DND-41 (cell line): ENCODE measurements at regions not wholly inside any gene's neighbourhood (a gene's known extent, or its start where the extent isn't known, plus 50 kb on each side); places are given as distances from the start of the nearest gene placed in this dataset.

ENCODE experiments used
- ATAC-seq: fragments of 200-7000 bp; cut with Tn5 transposase; 3 replicates; pipeline ENCODE4 v1.9.1; 2021; ENCODE audit warnings: low read depth; ENCODE audit not compliant: insufficient read depth
- DNase-seq: peaks from one replicate; pipeline ENCODE4 v3.0.0-alpha.2; 2020
- H2AFZ ChIP-seq: 2 replicates; pipeline ENCODE4 v1.6.0; 2012; ENCODE audit warnings: low read depth, low read length
- H3K27ac ChIP-seq: 2 replicates; pipeline ENCODE4 v1.5.1; 2012; ENCODE audit warnings: low read length, inconsistent platforms
- H3K27me3 ChIP-seq: fragments of 200-600 bp; sonication (generic); 2 replicates; pipeline ENCODE4 v1.6.0; 2012; ENCODE audit warnings: low read length, mild to moderate bottlenecking, inconsistent platforms; ENCODE audit not compliant: insufficient read depth, poor library complexity
- H3K36me3 ChIP-seq: 2 replicates; pipeline ENCODE4 v1.5.1; 2012; ENCODE audit warnings: low read length, inconsistent platforms; ENCODE audit not compliant: insufficient read depth
- H3K4me1 ChIP-seq: 2 replicates; pipeline ENCODE4 v1.5.1; 2012; ENCODE audit warnings: mild to moderate bottlenecking, low read length; ENCODE audit not compliant: insufficient read depth
- H3K4me2 ChIP-seq: 2 replicates; pipeline ENCODE4 v1.6.0; 2012; ENCODE audit warnings: mild to moderate bottlenecking, moderate library complexity, low read length, inconsistent platforms; ENCODE audit not compliant: insufficient read depth
- H3K4me3 ChIP-seq, 2 experiments: fragments of 200-600 bp in 1 of 2; shearing (Covaris generic) in 1 of 2; 2 replicates each; pipeline ENCODE4 v1.5.1; 2012 to 2016; ENCODE audit warnings: inconsistent platforms in 2 of 2, low read length in 2 of 2, mild to moderate bottlenecking in 2 of 2, low read depth in 1 of 2, moderate library complexity in 1 of 2
- H3K79me2 ChIP-seq: 2 replicates; pipeline ENCODE4 v1.6.0; 2012; ENCODE audit warnings: low read length, inconsistent platforms; ENCODE audit not compliant: insufficient read depth
- H3K9ac ChIP-seq: 2 replicates; pipeline ENCODE4 v1.6.0; 2012; ENCODE audit warnings: low read depth, mild to moderate bottlenecking, inconsistent platforms, low read length, moderate library complexity
- H3K9me3 ChIP-seq: 2 replicates; pipeline ENCODE4 v1.5.1; 2012; ENCODE audit warnings: low read length, moderate library complexity, mild to moderate bottlenecking, inconsistent platforms; ENCODE audit not compliant: insufficient read depth, severe bottlenecking
- H4K20me1 ChIP-seq: 2 replicates; pipeline ENCODE4 v1.6.0; 2012; ENCODE audit warnings: low read length; ENCODE audit not compliant: insufficient read depth
- CTCF ChIP-seq: IDR thresholded peaks from 2 replicates; pipeline ENCODE4 v1.5.1; 2012; ENCODE audit warnings: borderline replicate concordance, low read length, moderate library complexity, mild to moderate bottlenecking; ENCODE audit not compliant: poor library complexity, severe bottlenecking; ENCODE audit errors: extremely low read depth
- EZH2 ChIP-seq: IDR thresholded peaks from 3 replicates; pipeline ENCODE4 v1.6.1; 2012; ENCODE audit warnings: borderline replicate concordance, low read depth, mild to moderate bottlenecking, moderate library complexity, low read length, inconsistent platforms; ENCODE audit not compliant: severe bottlenecking

DNA sequence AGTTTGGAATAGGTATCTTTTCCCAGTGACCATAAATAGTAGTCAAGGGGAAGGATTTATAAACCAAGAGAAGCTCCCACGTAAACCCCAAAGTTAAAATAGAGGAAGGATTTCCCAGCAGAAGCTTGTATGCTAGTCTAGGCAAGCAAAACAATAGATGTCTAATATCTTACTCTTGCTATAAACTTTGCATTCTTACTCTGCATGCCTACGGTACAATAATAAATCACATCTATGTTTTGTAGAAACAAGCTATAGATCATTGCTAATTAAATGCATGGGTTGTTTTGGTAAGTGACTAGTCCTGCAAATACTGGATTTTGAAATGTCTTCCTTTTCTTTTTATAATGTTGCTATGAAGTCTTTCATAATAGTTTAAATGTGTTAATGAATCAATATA is 585.5 kb downstream of the INHBA start:
- Histone ChIP-seq H3K36me3 (no peaks in the 10 kb centered on the region), H2AFZ (no peak overlapping the region), H4K20me1 (no peaks in the 10 kb centered on the region), H3K4me1 (no peaks in the 10 kb centered on the region), H3K4me2 (no peak overlapping the region), H3K27ac (no peak overlapping the region), H3K9me3 (no peaks in the 10 kb centered on the region), H3K4me3 (no peak overlapping the region), H3K27me3 (no peaks in the 10 kb centered on the region), H3K79me2 (no peaks in the 10 kb centered on the region), H3K9ac (no peak overlapping the region)
- ATAC-seq = no peak
- no peak for TF ChIP-seq EZH2
- no peak for TF ChIP-seq CTCF
- no peak for DNase-seq

DNA sequence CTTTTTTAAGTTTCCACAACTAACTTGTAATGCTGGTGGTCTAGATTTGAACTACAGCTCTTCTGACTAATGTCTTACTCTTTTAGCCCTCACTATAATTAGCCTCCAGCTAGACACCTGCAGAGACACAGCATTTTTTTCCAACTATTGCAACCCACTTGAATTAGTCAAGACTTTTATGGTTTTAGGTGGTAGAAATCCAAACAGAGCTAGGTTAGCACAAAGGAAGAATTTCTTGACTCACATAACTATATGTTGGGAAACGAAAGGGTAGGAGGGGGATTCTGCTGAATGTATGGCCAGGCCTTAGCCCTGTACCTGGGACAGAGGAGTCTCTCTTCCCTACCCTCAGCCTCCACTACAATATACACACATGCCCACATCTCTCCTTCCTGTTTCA is 586.1 kb downstream of the INHBA start:
- Histone ChIP-seq H3K27ac (no peak overlapping the region), H3K27me3 (no peaks in the 10 kb centered on the region), H3K36me3 (no peaks in the 10 kb centered on the region), H3K4me2 (no peak overlapping the region), H3K4me3 (no peak overlapping the region), H2AFZ (no peak overlapping the region), H3K4me1 (no peaks in the 10 kb centered on the region), H3K9me3 (no peaks in the 10 kb centered on the region), H3K79me2 (no peaks in the 10 kb centered on the region), H4K20me1 (no peaks in the 10 kb centered on the region), H3K9ac (no peak overlapping the region)
- ATAC-seq (no peak), DNase-seq (no peak)
- no peak for TF ChIP-seq CTCF
- no peak for TF ChIP-seq EZH2

DNA sequence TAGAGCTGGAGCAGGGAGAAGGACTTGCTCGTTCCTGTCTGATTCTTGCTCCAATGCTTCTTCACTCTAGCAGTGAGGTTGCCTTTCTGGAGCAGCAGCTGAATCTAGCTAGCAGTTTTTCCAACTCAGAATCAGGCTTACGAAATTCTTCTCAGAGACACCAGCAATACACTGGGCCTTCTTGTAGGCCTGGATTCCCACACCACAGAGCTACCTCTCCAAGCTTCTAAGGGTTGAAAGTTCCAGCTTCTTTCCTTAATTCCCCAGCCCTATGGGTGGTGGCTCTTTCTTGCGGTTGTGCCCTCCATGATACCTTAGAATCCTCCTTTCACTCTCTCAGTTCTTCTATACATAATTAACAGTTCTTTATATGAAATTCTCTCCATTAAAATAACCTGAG is 586.6 kb downstream of the INHBA start:
- no peak for ATAC-seq
- Histone ChIP-seq H3K4me2 (no peak overlapping the region), H4K20me1 (no peaks in the 10 kb centered on the region), H3K79me2 (no peaks in the 10 kb centered on the region), H3K4me3 (no peak overlapping the region), H3K27me3 (no peaks in the 10 kb centered on the region), H3K36me3 (no peaks in the 10 kb centered on the region), H3K4me1 (no peaks in the 10 kb centered on the region), H3K9ac (no peak overlapping the region), H2AFZ (no peak overlapping the region), H3K9me3 (no peaks in the 10 kb centered on the region), H3K27ac (no peak overlapping the region)
- DNase-seq = no peak
- TF ChIP-seq CTCF (no peak), EZH2 (no peak)

- Histone ChIP-seq H3K36me3 (no peaks in the 10 kb centered on the region), H3K27ac (no peak overlapping the region), H3K4me2 (no peak overlapping the region), H3K4me1 (no peaks in the 10 kb centered on the region), H3K79me2 (no peaks in the 10 kb centered on the region), H4K20me1 (no peaks in the 10 kb centered on the region), H3K9ac (no peak overlapping the region), H3K9me3 (no peaks in the 10 kb centered on the region), H3K4me3 (no peak overlapping the region), H3K27me3 (no peaks in the 10 kb centered on the region), H2AFZ (no peak overlapping the region)
- DNase-seq = no peak
- ATAC-seq = no peak
- TF ChIP-seq EZH2 (no peak), CTCF (no peak)
Measured at GRCh38 chr7:41114691-41115090, 588.2 kb downstream of the INHBA start.
